Inflammatory macrophage treated with lipopolysaccharide for 4 hours (primary cell): ENCODE measurements at regions not wholly inside any gene's neighbourhood (a gene's known extent, or its start where the extent isn't known, plus 50 kb on each side); places are given as distances from the start of the nearest gene placed in this dataset.
"Not testable (repeated sequence)": the region's sequence is repeated elsewhere in the genome, so short reads cannot be mapped to it uniquely, and the experiment has no call there.

ENCODE experiments used
- DNase-seq: peaks from one replicate; pipeline ENCODE4 v3.0.0-alpha.2; 2020

DNA sequence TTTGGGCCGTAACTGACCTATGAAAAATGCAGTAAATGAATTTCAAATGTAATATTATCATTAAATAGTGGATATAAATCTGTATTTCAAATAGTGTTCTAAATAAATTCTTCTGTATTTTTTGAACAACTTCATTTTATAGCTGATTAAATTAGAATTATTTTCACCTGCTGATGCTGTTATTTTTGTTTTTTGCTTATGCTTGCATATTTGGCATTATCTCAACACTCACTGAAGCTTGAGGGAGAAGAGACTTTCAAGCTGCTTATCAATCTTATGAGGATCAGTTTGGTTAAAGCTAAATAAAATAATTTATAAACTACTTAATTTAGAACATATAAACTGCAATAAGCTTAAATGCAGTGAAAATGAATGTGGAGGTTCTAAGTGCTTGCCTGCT is 251.3 kb upstream of the PCDH9 start:
- DNase-seq, result no peak

DNA sequence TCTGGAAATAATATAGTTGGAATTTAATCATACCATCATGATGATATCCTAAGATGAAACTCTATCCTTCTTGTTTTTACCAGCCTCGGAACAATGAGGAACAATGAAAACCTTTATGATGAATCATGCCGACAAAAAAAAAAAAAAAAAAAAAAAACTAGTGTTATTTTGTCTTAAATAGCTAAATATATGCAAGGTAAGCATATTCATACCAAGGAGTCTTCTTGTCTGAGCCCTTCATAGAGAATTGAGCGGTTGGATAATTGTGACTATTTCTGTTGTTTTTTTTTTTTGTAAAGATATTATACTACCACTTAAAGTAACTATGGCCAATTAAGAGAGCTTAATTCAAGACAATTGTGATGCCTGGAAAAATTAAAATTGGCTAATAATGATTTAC is 244.0 kb upstream of the PCDH9 start:
- no peak for DNase-seq

DNA sequence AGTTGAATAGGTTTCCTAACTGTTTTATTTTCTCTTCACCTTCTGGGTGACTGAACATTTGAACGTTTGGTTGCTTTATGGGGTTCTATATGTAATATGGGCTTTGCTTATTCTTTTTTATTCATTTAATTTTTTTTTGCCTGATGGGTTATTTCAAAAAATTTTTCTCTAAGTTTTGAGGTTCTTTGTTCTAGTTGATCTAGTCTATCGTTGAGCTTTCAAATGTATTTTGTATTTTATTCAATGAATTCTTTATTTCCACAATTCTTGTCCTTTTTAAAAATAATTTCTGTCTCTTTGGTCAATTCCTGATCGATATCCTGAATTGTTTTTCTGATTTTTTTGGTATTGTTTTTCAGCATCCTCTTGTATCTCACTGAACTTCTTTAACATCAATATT is 239.5 kb upstream of the PCDH9 start:
- DNase-seq, result no peak

DNA sequence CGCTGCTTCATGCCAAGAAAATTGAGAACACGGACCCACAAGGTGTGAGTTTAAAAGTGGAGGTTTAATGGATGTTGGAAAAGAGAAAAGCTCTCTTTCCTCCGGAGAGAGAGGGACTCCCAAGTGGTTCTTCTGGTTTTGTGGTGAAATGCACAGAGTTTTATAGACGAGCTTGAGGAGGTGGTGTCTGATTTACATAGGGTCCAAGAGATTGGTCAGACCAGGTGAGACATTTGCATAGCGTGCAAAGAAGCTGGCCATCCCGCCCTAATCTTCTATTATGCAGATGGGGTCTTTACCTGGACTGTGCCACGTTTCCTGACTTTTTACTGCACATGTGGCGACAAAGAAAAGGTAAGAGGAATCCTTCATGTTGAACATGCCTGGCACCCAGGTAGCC is 236.4 kb upstream of the PCDH9 start:
- no peak for DNase-seq

DNA sequence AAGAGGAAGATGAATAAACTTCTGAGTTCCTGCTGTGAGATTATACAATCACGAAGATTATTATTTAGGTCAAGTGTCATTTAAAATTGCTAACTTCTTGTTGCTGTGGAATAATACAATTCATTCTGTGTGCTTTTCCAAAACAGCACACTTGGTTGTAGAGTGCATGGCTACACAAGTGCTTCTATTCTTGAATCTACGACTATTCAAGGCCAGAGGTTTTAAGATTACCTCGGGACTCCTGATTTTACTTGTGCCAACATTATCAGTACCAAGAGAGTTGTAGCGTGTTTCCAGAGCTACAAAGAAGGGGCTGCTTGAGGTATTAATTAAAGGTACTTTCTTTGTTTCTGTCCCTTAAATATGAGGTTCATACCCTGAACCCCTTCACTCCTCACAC is 234.0 kb upstream of the PCDH9 start:
- DNase-seq, result no peak

DNA sequence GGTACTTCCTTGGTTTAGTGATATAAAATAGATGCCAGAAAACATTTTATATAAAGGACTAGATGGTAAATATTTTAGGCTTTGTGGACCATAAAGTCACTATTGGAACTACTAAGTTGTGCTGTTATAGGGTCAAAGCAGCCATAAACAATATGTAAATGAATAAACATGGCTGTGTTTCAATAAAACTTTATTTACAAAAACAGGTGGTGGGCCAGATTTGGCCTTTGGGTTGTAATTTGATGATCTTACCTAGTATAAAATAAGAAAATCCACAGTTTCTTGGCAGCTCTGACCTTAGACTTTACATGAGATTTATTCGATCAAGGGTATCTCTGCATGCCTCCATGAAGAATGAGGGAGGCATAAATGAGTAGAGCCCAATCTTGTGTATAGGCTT is 232.0 kb upstream of the PCDH9 start:
- DNase-seq, result no peak

DNA sequence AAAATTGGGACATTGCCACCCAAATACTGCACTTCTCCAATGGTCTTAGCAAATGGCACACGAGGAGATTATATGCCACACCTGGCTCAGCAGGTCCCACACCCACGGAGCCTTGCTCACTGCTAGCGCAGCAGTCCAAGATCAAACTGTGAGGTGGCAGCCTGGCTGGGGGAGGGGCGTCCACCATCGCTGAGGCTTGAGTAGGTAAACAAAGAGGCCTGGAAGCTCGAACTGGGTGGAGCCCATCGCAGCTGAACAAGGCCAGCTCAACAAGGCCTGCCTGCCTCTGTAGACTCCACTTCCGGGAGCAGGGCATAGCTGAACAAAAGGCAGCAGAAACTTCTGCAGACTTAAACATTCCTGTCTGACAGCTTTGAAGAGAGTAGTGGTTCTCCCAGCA is 222.4 kb upstream of the PCDH9 start:
- not testable (repeated sequence) for DNase-seq

DNA sequence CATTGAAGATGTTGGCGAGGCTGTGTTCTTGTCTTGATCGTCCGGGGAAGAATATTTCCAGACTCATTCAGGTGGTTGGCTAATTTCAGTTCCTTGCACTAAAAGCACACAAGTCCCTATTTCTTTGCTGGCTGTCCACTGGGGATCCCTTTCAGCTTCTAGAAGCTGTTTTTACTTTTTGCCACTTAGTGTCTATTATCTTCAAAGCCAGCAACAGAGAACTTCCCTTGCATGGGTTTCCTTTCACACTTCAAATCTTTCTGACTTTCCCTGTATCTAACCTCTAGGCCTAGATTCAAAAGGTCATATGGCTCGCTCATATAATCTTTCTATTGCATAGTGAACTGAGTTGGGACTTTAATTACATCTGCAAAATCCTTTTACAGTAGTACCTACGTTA is 215.3 kb upstream of the PCDH9 start:
- DNase-seq, result no peak

DNA sequence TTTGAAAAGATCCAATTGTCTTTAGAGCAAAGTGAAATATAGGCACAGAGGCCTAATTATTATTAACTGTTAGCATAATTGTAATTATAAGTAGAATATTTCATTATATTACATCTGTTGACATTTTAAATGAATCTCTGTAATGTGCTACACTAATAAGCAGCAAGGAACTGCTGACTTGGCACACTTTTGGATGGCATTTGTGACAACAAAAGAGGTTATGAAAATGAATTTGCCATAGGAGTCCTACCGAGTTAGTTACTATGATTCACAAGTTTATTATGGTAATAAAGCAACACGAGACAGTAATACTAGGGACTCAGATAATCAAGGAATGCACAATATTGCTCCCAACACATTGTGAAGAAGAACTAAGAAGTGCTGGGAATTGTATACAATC is 213.8 kb upstream of the PCDH9 start:
- no peak for DNase-seq

DNA sequence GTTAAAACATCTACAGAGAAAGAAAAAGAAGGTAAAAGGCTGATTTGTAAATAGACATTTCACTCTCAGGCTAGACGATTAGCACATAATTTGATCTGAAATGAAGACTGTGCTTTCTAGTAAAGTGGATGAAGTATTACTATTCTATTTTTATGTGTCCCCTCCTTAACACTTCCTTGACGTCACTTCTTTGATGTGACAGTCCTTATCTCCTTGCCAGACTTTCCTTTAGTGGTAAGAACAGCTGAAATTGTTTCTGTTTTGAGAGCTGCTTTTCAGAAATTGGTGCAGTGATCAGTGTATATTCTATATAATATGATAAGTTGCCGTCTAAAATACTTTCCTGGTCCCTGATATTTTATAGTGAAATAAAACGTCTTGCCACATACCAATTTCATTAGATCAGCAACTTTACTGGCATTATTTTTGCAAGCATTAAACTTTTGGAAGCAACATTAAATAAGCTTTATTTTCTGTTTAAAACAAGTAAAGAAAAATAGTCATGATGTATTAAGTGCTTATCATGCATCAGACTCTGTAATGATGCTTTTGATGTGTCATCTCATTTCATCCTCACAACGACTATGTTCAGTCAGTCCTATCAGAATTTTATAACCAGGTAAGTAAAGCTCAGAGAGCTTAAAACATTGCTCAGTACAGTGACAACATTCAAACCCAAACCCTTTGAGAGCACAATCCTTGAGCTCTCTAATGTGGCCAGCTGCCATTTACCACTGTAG is 210.3 kb upstream of the PCDH9 start:
- DNase-seq, result no peak

DNA sequence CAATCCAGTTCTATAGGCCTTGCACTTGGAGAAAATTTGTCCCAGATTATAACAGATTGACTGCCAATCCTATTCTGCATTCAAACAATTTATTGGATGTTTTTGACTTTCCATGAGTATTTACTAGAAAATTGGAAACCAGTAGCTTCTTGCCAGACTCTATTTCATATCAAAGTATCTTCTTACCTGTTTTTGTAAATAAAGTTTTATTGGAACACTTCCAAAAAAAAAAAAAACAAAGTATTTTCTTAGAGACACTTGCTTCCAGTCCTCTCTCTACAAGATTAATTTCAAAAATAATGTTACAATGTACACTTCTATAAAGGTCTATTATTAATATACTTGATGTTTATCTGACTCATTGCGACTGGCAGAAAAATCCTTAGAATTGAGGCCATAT is 209.2 kb upstream of the PCDH9 start:
- DNase-seq, result no peak

DNA sequence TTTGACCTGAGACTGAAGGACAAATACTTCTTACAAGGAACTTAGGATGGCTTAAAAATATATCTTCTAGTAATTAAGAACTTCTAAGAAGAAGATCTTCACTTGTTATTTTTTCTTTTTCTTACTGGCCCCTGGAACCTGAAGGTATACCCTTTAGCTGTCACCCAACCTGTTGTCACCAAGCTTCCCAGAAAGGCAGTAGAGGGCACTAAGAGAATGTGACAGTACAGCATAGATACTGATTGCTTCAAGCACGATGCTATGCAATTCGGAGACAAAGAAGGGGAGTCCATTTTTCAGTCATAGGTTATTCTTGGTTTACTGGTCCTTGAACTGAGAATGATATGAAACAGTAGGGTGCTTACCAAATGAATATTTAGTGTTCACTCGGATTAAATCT is 208.3 kb upstream of the PCDH9 start:
- no peak for DNase-seq

DNA sequence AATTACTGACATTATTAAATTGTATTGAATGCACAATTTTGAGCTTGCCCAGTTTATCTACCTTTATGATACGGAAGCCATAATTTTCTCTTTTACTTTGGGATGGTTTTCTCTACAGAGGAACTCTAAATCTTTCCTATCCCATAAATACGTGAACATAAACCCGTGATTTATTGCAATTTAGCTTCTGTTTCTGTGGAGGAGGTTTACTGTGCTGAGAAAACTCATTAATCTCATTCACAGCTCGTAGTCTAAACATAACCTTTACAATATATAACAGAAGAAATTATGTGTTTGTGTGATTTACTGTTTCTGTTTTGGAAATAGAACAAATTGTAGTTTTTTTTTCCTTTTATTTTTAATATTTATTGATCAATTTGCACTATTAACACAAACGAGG is 207.1 kb upstream of the PCDH9 start:
- DNase-seq, result no peak

DNA sequence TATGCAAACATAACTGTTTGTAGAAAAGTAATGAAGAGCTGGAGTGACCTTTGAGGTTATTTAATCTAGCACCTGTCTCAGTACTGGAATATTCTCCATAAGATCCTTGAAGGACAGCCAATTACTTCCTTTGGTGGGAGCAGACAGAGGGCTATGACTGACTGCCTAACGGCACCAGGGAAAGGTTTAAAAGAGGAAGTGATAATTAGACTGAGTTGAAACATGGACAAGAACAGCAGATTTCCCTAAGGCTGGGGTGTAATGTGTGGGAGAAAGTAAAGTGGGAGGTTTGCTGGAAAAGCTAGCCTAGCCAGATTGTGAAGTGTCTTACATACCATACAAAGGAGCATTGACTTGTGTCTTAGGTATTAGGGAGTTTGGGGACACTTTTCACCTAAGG is 191.3 kb upstream of the PCDH9 start:
- no peak for DNase-seq

DNA sequence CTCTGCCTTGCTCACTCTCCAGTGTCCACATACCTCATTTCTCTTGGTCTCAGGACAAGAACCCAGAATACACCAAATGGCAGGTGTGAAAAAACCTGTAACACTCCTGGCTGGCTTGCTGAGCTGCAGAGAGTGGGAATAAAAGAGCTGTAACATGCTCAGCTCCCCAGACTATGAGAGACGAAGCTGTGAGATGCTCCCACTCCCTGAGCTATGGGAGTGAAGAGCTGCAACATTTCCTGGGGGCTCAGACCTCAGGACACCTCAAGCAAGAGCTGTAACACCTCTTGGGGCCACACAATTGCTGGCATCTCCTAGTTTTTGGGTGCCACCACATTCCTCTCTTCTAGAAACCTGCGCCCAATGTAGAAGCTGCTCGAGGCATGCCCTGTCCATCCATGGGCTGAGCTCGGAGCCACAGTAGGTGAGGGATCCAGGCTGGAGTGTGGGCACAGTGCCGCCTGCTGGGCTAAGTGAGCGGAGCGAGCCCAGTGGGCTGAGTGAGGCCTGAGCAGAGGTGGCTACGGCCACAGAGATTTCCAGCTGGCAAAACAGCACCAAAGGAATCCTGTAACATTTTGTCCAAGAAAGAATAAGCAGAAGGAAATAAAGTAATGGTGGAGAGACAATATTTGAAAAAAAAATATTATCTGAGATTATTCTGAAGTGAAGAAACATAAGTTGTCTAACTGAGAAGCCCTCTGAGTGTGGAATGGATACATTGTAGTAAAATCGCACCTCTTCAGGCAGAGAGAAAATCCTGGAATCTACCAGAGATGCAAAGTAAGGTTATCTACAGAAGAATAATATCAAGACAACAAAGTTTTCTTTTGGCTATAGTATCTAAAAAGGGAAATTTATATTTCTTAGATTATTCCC is 186.2 kb upstream of the PCDH9 start:
- no peak for DNase-seq

DNA sequence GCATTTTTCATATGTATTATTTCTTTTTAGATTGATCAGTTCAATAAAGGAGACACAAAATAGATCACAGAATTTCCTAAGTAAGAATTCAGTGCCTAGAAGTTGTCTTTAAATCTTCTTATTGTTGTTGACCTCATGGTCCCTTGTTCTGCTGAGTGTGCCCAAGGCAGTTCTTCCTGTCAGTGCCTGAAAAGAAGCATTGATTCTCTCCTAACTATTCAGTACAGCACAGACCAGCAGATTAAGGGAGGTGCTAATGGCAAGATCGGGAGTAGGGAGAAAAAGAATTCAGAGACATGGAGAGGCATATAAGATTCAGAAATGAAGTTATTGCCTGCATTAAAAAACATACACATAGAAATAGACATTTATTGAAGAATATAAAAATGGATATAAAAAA is 180.5 kb upstream of the PCDH9 start:
- DNase-seq, result no peak

DNA sequence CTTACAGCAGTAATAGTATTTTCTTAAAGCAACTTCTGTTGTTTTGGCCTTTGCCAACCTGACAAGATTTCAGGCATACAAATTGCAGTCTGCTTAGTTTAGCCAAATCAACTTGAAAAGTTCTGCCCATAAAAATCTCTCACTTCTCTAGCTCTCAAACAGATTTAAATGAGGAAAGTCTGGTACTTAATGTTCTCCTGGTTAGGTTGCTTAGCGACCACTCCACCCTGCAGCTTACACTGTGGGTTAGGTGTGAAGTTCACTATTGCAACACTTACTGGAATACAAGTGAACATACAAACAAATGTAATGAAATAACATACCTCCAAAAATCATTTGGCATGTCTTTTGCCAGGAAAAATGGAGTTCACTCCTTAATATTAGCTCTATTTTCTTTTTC is 178.7 kb upstream of the PCDH9 start:
- DNase-seq, result no peak

DNA sequence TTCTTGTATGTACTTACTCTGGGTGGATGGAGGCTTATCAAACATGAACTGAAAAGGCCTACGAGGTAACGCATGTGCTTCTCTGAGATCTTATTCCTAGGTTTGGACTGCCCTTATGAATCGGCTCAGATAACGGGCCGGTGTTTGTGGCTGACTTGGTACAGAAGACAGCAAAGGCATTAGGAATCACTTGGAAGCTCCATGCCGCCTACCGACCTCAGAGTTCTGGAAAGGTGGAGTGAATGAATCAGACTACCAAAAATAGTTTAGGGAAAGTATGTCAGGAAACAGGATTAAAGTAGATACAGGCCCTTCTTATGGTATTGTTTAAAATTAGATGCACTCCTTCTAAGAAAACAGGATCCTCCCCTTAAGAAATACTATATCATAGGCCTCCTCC is 172.4 kb upstream of the PCDH9 start:
- DNase-seq, result no peak

DNA sequence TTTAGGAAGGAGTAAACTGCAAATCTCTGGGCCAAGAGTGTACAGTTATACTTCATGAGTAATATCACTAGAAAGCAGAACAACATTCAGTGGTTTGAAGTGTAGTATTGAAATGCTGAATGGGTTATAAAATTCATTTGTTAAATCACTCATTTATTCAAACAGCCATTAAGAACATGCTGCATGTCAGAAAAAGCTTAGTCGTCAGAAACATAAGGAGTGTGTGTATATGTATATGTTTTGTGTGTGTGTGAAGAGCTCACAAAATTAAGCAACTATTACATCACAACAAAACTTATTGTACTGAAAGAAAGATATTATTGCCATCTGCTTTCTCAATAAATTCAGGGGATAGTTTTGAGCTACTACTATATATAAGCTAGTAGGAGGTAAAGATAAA is 165.4 kb upstream of the PCDH9 start:
- DNase-seq, result no peak

DNA sequence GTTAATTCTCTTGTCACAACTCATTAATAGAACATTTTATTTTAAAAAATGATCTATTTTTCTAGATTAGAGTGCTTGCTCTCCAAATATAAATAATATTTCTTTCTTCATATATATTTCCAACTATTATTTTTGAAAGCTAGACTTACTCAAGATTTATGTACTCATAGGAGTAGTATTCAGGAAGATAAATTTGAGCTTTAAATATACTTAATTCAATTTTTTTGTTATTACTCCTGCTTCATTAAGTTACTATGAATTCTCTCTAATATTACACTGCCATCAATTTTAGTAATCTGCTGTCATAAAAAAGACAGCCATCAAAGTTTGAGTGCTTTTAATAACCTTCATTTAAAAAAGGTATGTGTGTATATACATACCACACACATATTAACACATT is 161.9 kb upstream of the PCDH9 start:
- no peak for DNase-seq

DNA sequence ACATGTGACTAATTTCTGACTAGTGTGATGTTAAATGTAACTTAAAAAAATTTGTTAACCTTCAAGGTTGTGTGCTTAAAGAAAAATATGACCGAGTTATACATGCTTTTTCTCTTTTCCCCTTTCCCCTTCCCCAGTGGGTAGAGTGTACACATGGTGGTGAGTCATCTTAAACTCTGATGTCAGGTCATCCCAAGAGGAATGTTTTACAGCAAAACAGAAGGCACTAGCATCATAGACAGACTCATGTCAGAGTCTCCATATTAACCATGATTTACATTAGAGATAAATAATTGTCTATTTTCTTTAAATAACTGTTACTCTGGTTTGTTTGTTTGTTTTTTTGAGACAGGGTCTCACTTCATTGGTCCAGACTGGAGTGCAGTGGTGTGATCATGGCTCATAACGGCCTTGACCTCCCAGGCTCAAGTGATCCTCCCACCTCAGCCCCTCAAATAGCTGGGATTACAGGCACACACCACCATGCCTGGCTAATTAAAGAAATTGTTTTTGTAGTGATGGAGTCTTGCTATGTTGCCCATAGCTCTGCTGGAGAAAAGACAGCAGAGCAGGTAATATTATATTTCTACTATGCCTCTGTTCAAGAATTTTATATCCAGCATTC is 160.4 kb upstream of the PCDH9 start:
- DNase-seq, result no peak

DNA sequence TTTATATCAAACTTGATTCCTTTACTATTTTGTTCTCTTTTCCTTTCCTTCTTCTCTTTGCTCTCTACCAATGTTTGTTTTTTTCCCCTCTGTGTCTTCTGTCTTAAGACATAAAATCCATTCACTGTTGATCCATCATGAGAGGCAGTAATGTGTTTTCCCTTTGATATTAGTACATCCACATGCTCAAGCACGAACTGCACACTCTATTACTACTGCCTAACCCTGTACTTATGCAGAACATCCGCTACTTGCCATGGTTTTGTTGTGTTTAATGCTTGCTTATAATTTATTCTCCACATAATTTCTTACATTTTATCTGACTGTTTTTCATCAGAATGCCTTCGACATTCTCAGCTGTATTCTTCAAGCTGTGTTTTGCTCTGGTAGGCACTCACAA is 159.0 kb upstream of the PCDH9 start:
- no peak for DNase-seq

DNA sequence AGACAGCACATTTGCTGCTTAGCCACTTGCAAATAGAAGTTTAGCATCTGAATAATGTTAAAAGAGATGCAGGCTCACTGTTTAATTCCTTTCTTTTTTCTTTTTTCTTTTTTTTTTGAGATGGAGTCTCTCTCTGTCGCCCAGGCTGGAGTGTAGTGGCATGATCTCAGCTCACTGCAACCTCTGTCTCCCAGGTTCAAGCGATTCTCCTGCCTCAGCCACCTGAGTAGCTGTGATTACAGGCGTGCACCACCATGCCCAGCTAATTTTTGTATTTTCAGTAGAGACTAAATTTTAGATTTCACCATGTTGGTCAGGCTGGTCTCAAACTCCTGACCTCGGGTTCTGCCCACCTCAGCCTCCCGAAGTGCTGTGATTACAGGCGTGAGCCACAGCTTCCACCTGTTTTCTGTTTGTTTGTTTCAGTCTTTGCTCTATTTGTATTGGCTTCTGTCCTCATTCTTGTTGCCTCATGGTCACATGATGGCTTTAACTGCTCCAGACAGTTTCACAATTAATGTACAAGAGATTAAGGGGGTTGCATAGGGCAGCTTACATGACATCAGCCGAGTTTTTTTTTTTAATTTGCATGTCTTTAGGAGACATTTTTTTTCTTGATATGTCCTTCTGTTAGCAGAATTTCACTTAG is 153.1 kb upstream of the PCDH9 start:
- not testable (repeated sequence) for DNase-seq

DNA sequence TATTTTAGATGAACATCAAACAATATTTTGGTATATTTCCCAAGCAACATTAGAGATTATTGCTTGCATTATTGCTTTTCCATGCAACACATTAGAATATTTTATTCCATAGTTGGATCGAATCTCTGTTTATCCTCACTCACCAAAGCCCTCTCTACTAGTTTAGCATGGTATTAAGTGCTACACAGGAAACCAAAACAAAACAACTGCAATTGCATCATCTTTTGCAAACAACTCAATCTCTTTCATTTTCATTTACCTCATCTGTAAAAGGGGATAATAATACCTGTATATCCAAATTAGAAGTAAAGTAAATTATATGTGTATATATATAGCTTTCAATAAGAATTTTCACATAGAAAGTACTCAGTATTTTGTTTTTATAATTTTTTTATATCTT is 147.8 kb upstream of the PCDH9 start:
- no peak for DNase-seq
